MCF 10A (cell line): ENCODE measurements at regions not wholly inside any gene's neighbourhood (a gene's known extent, or its start where the extent isn't known, plus 50 kb on each side); places are given as distances from the start of the nearest gene placed in this dataset.

Experiments used
- BruUV-seq: library from RNA; stranded (reverse); fragments of 400-500 nt; replicated peaks from 2 replicates; lab custom pipeline; 2021; lab: Mats Ljungman, UMichigan
- CTCF ChIA-PET: fragments of 300-600 bp; sonication (Branson Sonifier 250); formaldehyde crosslinking; extraction: SDS; loops from one replicate; lab custom pipeline; 2021; ENCODE audit warnings: antibody characterized with exemption, inconsistent platforms; lab: Yijun Ruan, JAX
- POLR2A ChIA-PET: fragments of 300-600, 350-650 bp; sonication (Branson Sonifier 250); formaldehyde crosslinking; extraction: SDS; loops from one replicate; lab custom pipeline; 2020; ENCODE audit warnings: antibody characterized with exemption, inconsistent platforms; lab: Yijun Ruan, JAX
- DNase-seq: peaks from one replicate; pipeline ENCODE4 v3.0.0-alpha.2; 2018; ENCODE audit not compliant: unreplicated experiment
- H3K27ac Mint-ChIP-seq: one replicate; pipeline ENCODE4 v1.8.0; 2022; ENCODE audit warnings: mild to moderate bottlenecking, low read depth, mixed read lengths; ENCODE audit not compliant: unreplicated experiment
- H3K27me3 Mint-ChIP-seq: one replicate; pipeline ENCODE4 v1.8.0; 2022; ENCODE audit warnings: mixed read lengths; ENCODE audit not compliant: insufficient read depth, unreplicated experiment
- H3K36me3 Mint-ChIP-seq: one replicate; pipeline ENCODE4 v1.8.0; 2022; ENCODE audit warnings: mild to moderate bottlenecking, moderate library complexity, mixed read lengths; ENCODE audit not compliant: insufficient read depth, unreplicated experiment
- H3K4me1 Mint-ChIP-seq: one replicate; pipeline ENCODE4 v1.8.0; 2022; ENCODE audit warnings: mixed read lengths; ENCODE audit not compliant: insufficient read depth, unreplicated experiment
- H3K4me3 Mint-ChIP-seq: one replicate; pipeline ENCODE4 v1.8.0; 2022; ENCODE audit warnings: mild to moderate bottlenecking, moderate library complexity, mixed read lengths; ENCODE audit not compliant: unreplicated experiment
- H3K9me3 Mint-ChIP-seq: one replicate; pipeline ENCODE4 v1.8.0; 2022; ENCODE audit warnings: mixed read lengths; ENCODE audit not compliant: unreplicated experiment
- intact Hi-C: fragments of 100-400 bp; cut with micrococcal nuclease; formaldehyde crosslinking; loops from 2 replicates; pipeline ENCODE4 v1.14.1; 2022
- TF ChIP-seq, protein P1 (sequence below): fragments of 200-600 bp; IDR thresholded peaks from one replicate; pipeline ENCODE4 v1.8.0; 2022; ENCODE audit warnings: antibody characterized with exemption, mild to moderate bottlenecking; ENCODE audit not compliant: unreplicated experiment

DNA sequence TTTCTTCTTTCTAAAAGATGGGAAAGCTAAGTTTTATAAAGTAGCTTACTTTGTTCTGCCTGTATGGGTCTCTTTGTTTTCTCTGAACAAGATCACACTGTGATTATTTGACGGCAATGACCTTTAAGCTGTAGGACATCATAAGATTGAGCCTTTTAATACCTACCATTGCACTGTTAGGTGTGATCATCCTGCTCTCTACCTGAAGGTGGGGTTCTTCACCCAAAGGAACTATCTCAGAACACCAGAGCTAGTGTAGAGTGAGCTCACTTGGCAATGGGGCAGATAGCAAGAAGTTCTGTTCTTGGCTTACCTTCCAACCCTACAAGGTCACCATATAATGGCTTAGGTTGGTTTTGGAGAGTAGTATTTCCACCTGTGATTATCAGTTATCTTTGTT is 200.2 kb downstream of the SPATA31D1 start:
- ChIA-PET CTCF (interaction anchor here (0.6 to 1.2 kb wide), 2 partner anchors 379 to 418 kb away, joined by 5 read pairs; no protein-coding TSS in a partner anchor), POLR2A (no interaction called here)
- Mint-ChIP-seq H3K4me1 (no peaks in the 10 kb centered on the region), H3K9me3 (peaks cover 3% of the 10 kb centered on the region), H3K27ac (no peak overlapping the region), H3K36me3 (no peaks in the 10 kb centered on the region), H3K27me3 (no peaks in the 10 kb centered on the region), H3K4me3 (no peak overlapping the region)
- TF ChIP-seq, protein P1, sequence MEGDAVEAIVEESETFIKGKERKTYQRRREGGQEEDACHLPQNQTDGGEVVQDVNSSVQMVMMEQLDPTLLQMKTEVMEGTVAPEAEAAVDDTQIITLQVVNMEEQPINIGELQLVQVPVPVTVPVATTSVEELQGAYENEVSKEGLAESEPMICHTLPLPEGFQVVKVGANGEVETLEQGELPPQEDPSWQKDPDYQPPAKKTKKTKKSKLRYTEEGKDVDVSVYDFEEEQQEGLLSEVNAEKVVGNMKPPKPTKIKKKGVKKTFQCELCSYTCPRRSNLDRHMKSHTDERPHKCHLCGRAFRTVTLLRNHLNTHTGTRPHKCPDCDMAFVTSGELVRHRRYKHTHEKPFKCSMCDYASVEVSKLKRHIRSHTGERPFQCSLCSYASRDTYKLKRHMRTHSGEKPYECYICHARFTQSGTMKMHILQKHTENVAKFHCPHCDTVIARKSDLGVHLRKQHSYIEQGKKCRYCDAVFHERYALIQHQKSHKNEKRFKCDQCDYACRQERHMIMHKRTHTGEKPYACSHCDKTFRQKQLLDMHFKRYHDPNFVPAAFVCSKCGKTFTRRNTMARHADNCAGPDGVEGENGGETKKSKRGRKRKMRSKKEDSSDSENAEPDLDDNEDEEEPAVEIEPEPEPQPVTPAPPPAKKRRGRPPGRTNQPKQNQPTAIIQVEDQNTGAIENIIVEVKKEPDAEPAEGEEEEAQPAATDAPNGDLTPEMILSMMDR, result no peak
- no TSS peak for BruUV-seq
- peak; percentile 8 for DNase-seq
- intact Hi-C loops, result no loop called here

GRCh38 chr9:82191082-82191770 is 202.7 kb downstream of the SPATA31D1 start:
- CTCF ChIA-PET, result no interaction called here

DNA sequence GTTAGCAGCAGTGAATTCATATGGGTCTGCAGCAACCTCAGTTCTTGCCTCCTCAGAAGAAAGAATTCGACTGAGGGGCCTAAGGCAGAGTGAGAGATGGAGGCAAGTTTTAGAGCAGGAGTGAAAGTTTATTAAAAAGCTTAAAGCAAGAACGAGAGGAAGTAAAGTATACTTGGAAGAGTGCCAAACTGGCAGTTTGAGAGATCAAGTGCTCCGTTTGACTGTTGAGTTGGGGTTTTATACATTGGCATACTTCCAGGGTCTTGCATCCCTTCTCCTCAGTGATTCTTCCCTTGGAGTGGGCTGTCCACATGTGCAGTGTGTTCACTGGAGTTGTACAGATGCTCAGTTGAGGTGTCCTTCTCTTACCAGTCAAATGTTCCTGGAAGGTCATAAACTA is 203.6 kb downstream of the SPATA31D1 start:
- no TSS peak for BruUV-seq
- POLR2A ChIA-PET, result no interaction called here
- H3K27me3 Mint-ChIP-seq, result no peaks in the 10 kb centered on the region

More at GRCh38 chr9:82191082-82191770, 202.7 kb downstream of the SPATA31D1 start:
- POLR2A ChIA-PET, result no interaction called here
- Mint-ChIP-seq H3K9me3 (peaks cover 9% of the 10 kb centered on the region), H3K27ac (no peak overlapping the region), H3K4me1 (no peaks in the 10 kb centered on the region), H3K36me3 (no peaks in the 10 kb centered on the region), H3K4me3 (no peak overlapping the region), H3K27me3 (no peaks in the 10 kb centered on the region)
- no TSS peak for BruUV-seq
- no peak for DNase-seq
- intact Hi-C loops, result no loop called here
- TF ChIP-seq, protein P1, result no peak

More for the DNA sequence above, 203.6 kb downstream of the SPATA31D1 start:
- TF ChIP-seq, protein P1, result no peak
- peaks cover 9% of the 10 kb centered on the region for H3K9me3 Mint-ChIP-seq
- H3K4me1 Mint-ChIP-seq, result no peaks in the 10 kb centered on the region
- H3K36me3 Mint-ChIP-seq, result no peaks in the 10 kb centered on the region
- no peak for DNase-seq
- CTCF ChIA-PET, result interaction anchor here (0.5 kb wide), 2 partner anchors 10 to 341 kb away, joined by 3 to 4 read pairs; no protein-coding TSS in a partner anchor
- H3K27ac Mint-ChIP-seq, result no peak overlapping the region
- intact Hi-C loops, result no loop called here
- no peak overlapping the region for H3K4me3 Mint-ChIP-seq
